CD4-positive, alpha-beta memory T cell (primary cell): ENCODE measurements at regions not wholly inside any gene's neighbourhood (a gene's known extent, or its start where the extent isn't known, plus 50 kb on each side); places are given as distances from the start of the nearest gene placed in this dataset.

ENCODE experiments used
- CTCF ChIA-PET: fragments of 350-600 bp; sonication (Branson Sonifier 250); formaldehyde crosslinking; loops from one replicate; lab custom pipeline; 2021; ENCODE audit warnings: inconsistent platforms; ENCODE audit not compliant: partially characterized antibody; lab: Charles Lee
- POLR2A ChIA-PET: fragments of 350-600 bp; sonication (Branson Sonifier 250); formaldehyde crosslinking; loops from one replicate; lab custom pipeline; 2021; ENCODE audit not compliant: partially characterized antibody; lab: Charles Lee
- DNase-seq, 5 donors: peaks; one replicate each; pipeline versions ENCODE4 v3.0.0 to v3.0.0-alpha.2; 2020 to 2022; ENCODE audit warnings: mixed read lengths in 1 of 5
- H3K27ac ChIP-seq: one replicate; pipeline ENCODE4 v1.7.0; 2013; ENCODE audit warnings: low read depth, low read length
- H3K27me3 ChIP-seq: 2 replicates; pipeline ENCODE4 v1.7.0; 2013; ENCODE audit warnings: mild to moderate bottlenecking, low read length, moderate library complexity; ENCODE audit not compliant: insufficient read depth
- H3K36me3 ChIP-seq: 2 replicates; pipeline ENCODE4 v1.7.0; 2013; ENCODE audit warnings: mild to moderate bottlenecking, low read length, moderate library complexity; ENCODE audit not compliant: insufficient read depth
- H3K4me1 ChIP-seq: 2 replicates; pipeline ENCODE4 v1.7.0; 2013; ENCODE audit warnings: mild to moderate bottlenecking, low read length, moderate library complexity; ENCODE audit not compliant: insufficient read depth
- H3K4me3 ChIP-seq, 2 donors: one replicate each; pipeline ENCODE4 v1.7.0; 2013; ENCODE audit warnings: low read length in 2 of 2, mild to moderate bottlenecking in 1 of 2
- H3K9me3 ChIP-seq, 2 donors: one replicate each; pipeline ENCODE4 v1.7.0; 2013; ENCODE audit warnings: low read length in 2 of 2, control low read depth in 1 of 2; ENCODE audit not compliant: control insufficient read depth in 1 of 2
- H3K27ac Mint-ChIP-seq, 7 donors: one replicate each; pipeline ENCODE4 v1.8.0; 2020 to 2021; ENCODE audit warnings: mixed read lengths in 7 of 7, mild to moderate bottlenecking in 6 of 7, inconsistent platforms in 3 of 7, moderate library complexity in 3 of 7
- H3K27me3 Mint-ChIP-seq, 2 donors: one replicate each; pipeline ENCODE4 v1.8.0; 2020 to 2021; ENCODE audit warnings: mixed read lengths in 2 of 2
- H3K36me3 Mint-ChIP-seq, 2 donors: one replicate each; pipeline ENCODE4 v1.8.0; 2020 to 2021; ENCODE audit warnings: mixed read lengths in 2 of 2, inconsistent platforms in 1 of 2, mild to moderate bottlenecking in 1 of 2
- H3K4me1 Mint-ChIP-seq, 4 donors: one replicate each; pipeline ENCODE4 v1.8.0; 2020 to 2021; ENCODE audit warnings: mixed read lengths in 4 of 4, mild to moderate bottlenecking in 1 of 4
- H3K4me3 Mint-ChIP-seq, 8 donors: one replicate each; pipeline ENCODE4 v1.8.0; 2020 to 2021; ENCODE audit warnings: mixed read lengths in 8 of 8, mild to moderate bottlenecking in 7 of 8, moderate library complexity in 6 of 8, inconsistent platforms in 3 of 8
- H3K9me3 Mint-ChIP-seq, 8 donors: one replicate each; pipeline ENCODE4 v1.8.0; 2020 to 2021; ENCODE audit warnings: mixed read lengths in 8 of 8, mild to moderate bottlenecking in 5 of 8, inconsistent platforms in 3 of 8, moderate library complexity in 1 of 8
- intact Hi-C: fragments of 100-400 bp; cut with micrococcal nuclease; formaldehyde crosslinking; loops from one replicate; pipeline ENCODE4 v1.15.1; 2023

DNA sequence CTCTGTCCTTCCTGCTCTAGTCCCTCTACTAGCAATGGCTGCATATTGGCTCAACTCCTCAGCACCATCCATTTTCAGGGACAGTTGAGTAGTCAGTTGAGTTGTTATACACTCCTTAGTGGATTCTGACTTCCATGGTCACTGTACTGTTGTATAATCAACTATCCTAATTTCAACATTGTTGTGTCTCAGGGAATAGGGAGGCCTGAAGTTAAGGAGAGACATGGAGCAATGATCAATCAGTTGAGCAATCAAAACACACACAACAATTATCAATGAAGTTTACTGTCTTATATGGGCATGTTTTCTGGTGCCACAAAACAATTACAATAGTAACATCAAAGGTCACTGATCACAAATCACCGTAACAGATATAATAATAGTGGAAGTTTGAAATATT, 255.9 kb downstream of the KCNC2 start:
- CTCF ChIA-PET, result no interaction called here
- Mint-ChIP-seq H3K36me3 (no peaks in the 10 kb centered on the region), H3K27me3 (no peaks in the 10 kb centered on the region), H3K27ac (no peak overlapping the region), H3K4me1 (no peaks in the 10 kb centered on the region), H3K4me3 (no peak overlapping the region), H3K9me3 (peaks cover 0 to 11% (median 3%) of the 10 kb centered on the region in 8 donors)
- POLR2A ChIA-PET, result no interaction called here
- Histone ChIP-seq H3K27ac (no peak overlapping the region), H3K4me3 (no peak overlapping the region), H3K36me3 (no peaks in the 10 kb centered on the region), H3K27me3 (no peaks in the 10 kb centered on the region), H3K4me1 (no peaks in the 10 kb centered on the region), H3K9me3 (no peaks in the 10 kb centered on the region)
- intact Hi-C loops, result no loop called here
- no peak for DNase-seq

DNA sequence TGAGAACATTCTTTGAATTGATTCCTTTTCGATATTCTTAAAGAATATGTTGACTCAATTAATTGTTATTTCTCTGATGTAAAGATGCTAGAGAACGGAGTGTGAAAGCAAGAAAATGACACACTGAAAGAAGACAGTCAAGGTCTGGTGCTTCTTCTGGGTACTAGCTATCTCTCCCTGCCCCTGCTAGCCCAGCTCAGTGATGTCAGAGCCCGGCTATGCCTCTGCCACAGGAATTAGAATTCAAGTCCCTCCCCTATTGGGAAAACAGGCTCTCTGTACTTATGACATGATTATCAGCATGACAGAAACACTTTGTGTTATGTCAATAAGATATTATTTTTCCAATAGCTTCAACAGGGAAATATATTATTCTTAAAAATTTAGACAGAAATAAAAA, 252.4 kb downstream of the KCNC2 start:
- POLR2A ChIA-PET, result no interaction called here
- H3K9me3 Mint-ChIP-seq, result peaks cover 0 to 11% (median 3%) of the 10 kb centered on the region in 8 donors
- Histone ChIP-seq H3K27me3 (no peaks in the 10 kb centered on the region), H3K4me3 (no peak overlapping the region), H3K9me3 (no peaks in the 10 kb centered on the region), H3K36me3 (no peaks in the 10 kb centered on the region), H3K27ac (no peak overlapping the region), H3K4me1 (no peaks in the 10 kb centered on the region)
- no peak for DNase-seq
- no peaks in the 10 kb centered on the region for H3K4me1 Mint-ChIP-seq
- intact Hi-C loops, result no loop called here
- no peaks in the 10 kb centered on the region for H3K36me3 Mint-ChIP-seq
- CTCF ChIA-PET, result no interaction called here
- no peak overlapping the region for H3K4me3 Mint-ChIP-seq
- no peak overlapping the region for H3K27ac Mint-ChIP-seq
- no peaks in the 10 kb centered on the region for H3K27me3 Mint-ChIP-seq

DNA sequence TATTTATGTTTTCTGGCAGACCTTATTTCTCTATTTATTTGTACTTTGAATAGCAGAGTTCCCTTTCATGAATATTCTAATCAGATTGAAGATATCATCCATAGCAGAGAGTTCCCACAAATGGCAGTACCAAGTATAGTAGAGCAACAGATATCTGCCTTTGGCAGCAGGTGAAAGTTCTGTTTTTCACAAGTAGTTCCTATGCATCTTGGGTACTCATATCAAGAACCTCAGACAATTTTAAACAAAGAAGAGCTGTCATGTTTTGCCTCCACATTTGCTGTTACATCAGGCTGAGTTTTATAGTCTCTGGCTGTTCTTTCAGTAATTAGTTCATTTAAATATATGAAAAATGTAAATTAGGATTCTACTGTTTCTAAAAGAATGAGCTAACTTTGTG, 252.0 kb downstream of the KCNC2 start:
- no peak for DNase-seq
- H3K9me3 Mint-ChIP-seq, result peaks cover 0 to 11% (median 3%) of the 10 kb centered on the region in 8 donors
- intact Hi-C loops, result no loop called here
- no peak overlapping the region for H3K4me3 ChIP-seq
- no peak overlapping the region for H3K27ac Mint-ChIP-seq
- no peaks in the 10 kb centered on the region for H3K27me3 ChIP-seq
- POLR2A ChIA-PET, result no interaction called here
- no peaks in the 10 kb centered on the region for H3K36me3 Mint-ChIP-seq
- no peak overlapping the region for H3K4me3 Mint-ChIP-seq
- CTCF ChIA-PET, result no interaction called here
- H3K36me3 ChIP-seq, result no peaks in the 10 kb centered on the region
- no peaks in the 10 kb centered on the region for H3K9me3 ChIP-seq
- no peak overlapping the region for H3K27ac ChIP-seq
- H3K4me1 Mint-ChIP-seq, result no peaks in the 10 kb centered on the region
- H3K4me1 ChIP-seq, result no peaks in the 10 kb centered on the region
- no peaks in the 10 kb centered on the region for H3K27me3 Mint-ChIP-seq

DNA sequence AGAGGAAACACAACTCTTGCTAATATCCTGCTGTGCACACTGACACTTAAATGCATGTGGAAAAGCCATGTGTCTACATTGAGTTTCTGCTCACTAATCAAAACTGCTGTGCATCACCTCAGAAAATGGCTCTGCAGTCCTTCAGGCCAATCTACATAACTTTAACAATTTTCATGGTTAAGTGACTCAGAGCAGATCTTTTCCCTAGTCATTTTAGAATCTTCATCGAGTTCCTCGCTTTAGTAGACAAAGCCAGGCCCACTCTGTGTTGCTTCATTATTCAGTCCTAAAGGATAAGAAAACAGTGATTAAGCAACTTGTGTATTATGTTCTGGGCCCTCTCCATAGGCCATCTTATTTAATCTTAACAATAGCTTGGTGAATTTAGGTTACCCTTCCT, 250.0 kb downstream of the KCNC2 start:
- Mint-ChIP-seq H3K36me3 (no peaks in the 10 kb centered on the region), H3K4me1 (no peaks in the 10 kb centered on the region), H3K4me3 (no peak overlapping the region), H3K27me3 (no peaks in the 10 kb centered on the region), H3K27ac (no peak overlapping the region), H3K9me3 (peaks cover 0 to 11% (median 2%) of the 10 kb centered on the region in 8 donors)
- Histone ChIP-seq H3K4me1 (no peaks in the 10 kb centered on the region), H3K36me3 (no peaks in the 10 kb centered on the region), H3K27me3 (no peaks in the 10 kb centered on the region), H3K4me3 (no peak overlapping the region), H3K27ac (no peak overlapping the region), H3K9me3 (no peaks in the 10 kb centered on the region)
- intact Hi-C loops, result no loop called here
- DNase-seq, result no peak
- ChIA-PET POLR2A (no interaction called here), CTCF (no interaction called here)

DNA sequence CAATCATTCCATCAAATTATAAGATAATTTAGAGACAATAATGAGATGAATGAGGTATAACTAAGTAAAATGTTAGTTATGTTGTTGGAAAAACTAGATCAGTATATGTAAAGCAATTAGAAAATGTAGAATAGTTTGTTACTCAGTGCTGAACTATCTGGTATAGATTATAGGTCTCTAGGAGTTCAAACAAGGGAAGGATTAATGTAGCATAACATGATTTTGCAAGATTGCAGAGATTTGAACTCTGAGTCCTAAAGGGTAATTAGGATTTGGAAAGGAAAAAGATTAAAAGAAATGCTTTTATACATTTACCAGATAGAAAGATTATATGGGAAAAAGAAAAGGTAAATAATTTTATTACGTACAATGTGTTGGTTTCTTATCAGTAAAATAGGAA, 246.3 kb downstream of the KCNC2 start:
- intact Hi-C loops, result no loop called here
- no peak overlapping the region for H3K4me3 Mint-ChIP-seq
- no peaks in the 10 kb centered on the region for H3K27me3 Mint-ChIP-seq
- no peaks in the 10 kb centered on the region for H3K4me1 Mint-ChIP-seq
- Histone ChIP-seq H3K36me3 (no peaks in the 10 kb centered on the region), H3K9me3 (no peaks in the 10 kb centered on the region), H3K4me3 (no peak overlapping the region), H3K27ac (no peak overlapping the region), H3K27me3 (no peaks in the 10 kb centered on the region), H3K4me1 (no peaks in the 10 kb centered on the region)
- no peaks in the 10 kb centered on the region for H3K36me3 Mint-ChIP-seq
- H3K27ac Mint-ChIP-seq, result no peak overlapping the region
- no peak for DNase-seq
- POLR2A ChIA-PET, result no interaction called here
- CTCF ChIA-PET, result no interaction called here
- peaks cover 0 to 1% (median 0%) of the 10 kb centered on the region in 8 donors for H3K9me3 Mint-ChIP-seq

DNA sequence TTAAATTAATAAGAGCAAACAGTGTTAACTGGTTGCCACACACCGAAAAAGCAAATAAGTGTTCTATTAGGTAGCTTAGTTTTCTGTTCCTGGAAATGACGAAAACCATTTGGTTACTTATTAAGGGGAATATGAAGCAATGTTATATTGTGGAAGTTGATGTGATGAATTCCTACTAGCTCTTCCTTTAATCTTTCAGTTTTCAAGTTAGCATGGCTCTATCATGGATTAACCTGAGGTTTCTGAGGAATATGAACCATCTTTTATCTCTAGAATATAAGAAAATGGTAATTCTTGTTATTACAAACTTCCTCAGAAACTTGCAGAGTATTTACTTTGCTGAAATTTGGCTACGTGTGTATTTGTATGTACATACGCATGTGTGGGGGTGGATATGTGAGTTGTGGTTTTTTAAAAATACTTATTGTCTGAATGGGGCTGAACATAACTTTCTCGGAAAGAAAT, 245.7 kb downstream of the KCNC2 start:
- no peak overlapping the region for H3K27ac Mint-ChIP-seq
- Histone ChIP-seq H3K27ac (no peak overlapping the region), H3K9me3 (no peaks in the 10 kb centered on the region), H3K36me3 (no peaks in the 10 kb centered on the region), H3K27me3 (no peaks in the 10 kb centered on the region), H3K4me1 (no peaks in the 10 kb centered on the region), H3K4me3 (no peak overlapping the region)
- no peaks in the 10 kb centered on the region for H3K36me3 Mint-ChIP-seq
- no peak overlapping the region for H3K4me3 Mint-ChIP-seq
- H3K27me3 Mint-ChIP-seq, result no peaks in the 10 kb centered on the region
- CTCF ChIA-PET, result no interaction called here
- peaks cover 0 to 1% (median 0%) of the 10 kb centered on the region in 8 donors for H3K9me3 Mint-ChIP-seq
- POLR2A ChIA-PET, result no interaction called here
- intact Hi-C loops, result no loop called here
- H3K4me1 Mint-ChIP-seq, result no peaks in the 10 kb centered on the region
- no peak for DNase-seq

DNA sequence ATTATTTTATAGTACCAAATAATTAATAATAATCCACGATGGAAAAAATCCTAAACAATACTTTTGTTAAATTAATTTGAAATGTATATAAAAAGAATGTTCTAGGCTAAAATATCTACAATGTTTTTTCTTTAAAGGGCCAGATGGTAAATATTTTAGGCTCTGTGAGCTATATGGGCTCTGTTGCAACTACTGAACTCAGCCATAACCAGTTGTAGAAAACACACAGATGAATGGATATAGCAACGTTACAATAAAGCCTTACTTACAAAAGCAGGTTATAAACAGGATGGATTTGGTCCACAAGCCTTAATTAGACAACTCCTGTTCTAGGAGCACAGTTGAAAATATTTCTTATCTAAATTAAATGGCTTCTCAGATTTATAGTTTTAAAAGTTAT, 245.2 kb downstream of the KCNC2 start:
- no peak overlapping the region for H3K27ac Mint-ChIP-seq
- CTCF ChIA-PET, result no interaction called here
- Histone ChIP-seq H3K27ac (no peak overlapping the region), H3K4me1 (no peaks in the 10 kb centered on the region), H3K27me3 (no peaks in the 10 kb centered on the region), H3K4me3 (no peak overlapping the region), H3K36me3 (no peaks in the 10 kb centered on the region), H3K9me3 (no peaks in the 10 kb centered on the region)
- H3K4me1 Mint-ChIP-seq, result no peaks in the 10 kb centered on the region
- no peaks in the 10 kb centered on the region for H3K27me3 Mint-ChIP-seq
- H3K36me3 Mint-ChIP-seq, result no peaks in the 10 kb centered on the region
- H3K4me3 Mint-ChIP-seq, result no peak overlapping the region
- H3K9me3 Mint-ChIP-seq, result peaks cover 0 to 1% (median 0%) of the 10 kb centered on the region in 8 donors
- POLR2A ChIA-PET, result no interaction called here
- intact Hi-C loops, result no loop called here
- no peak for DNase-seq

DNA sequence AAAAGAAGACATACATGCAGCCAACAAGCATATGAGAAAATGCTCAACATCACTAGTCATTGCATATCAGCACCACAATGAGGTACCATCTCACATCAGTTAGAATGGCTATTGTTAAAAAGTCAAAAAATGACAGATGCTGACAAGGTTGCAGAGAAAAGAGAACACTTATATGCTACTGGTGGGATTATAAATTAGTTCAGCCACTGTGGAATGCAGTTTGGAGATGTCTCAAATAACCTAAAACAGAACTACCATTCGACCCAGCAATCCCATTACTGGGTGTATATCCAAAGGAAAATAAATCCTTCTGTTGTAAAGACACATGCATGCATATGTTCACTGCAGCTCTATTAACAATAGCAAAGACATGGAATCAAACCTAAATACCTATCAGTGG, 238.4 kb downstream of the KCNC2 start:
- ChIA-PET CTCF (no interaction called here), POLR2A (no interaction called here)
- no peaks in the 10 kb centered on the region for H3K9me3 ChIP-seq
- no peaks in the 10 kb centered on the region for H3K4me1 ChIP-seq
- H3K4me3 ChIP-seq, result no peak overlapping the region
- Mint-ChIP-seq H3K4me1 (peaks cover 0 to 1% (median under 1%) of the 10 kb centered on the region in 4 donors), H3K9me3 (peaks cover 0 to 3% (median under 1%) of the 10 kb centered on the region in 8 donors), H3K36me3 (no peaks in the 10 kb centered on the region), H3K27me3 (no peaks in the 10 kb centered on the region), H3K27ac (no peak overlapping the region), H3K4me3 (no peak overlapping the region)
- H3K36me3 ChIP-seq, result no peaks in the 10 kb centered on the region
- intact Hi-C loops, result no loop called here
- H3K27me3 ChIP-seq, result no peaks in the 10 kb centered on the region
- no peak for DNase-seq
- H3K27ac ChIP-seq, result no peak overlapping the region
